ENCODE measurements at regions not wholly inside any gene's neighbourhood (a gene's known extent, or its start where the extent isn't known, plus 50 kb on each side); places are given as distances from the start of the nearest gene placed in this dataset.

DNA sequence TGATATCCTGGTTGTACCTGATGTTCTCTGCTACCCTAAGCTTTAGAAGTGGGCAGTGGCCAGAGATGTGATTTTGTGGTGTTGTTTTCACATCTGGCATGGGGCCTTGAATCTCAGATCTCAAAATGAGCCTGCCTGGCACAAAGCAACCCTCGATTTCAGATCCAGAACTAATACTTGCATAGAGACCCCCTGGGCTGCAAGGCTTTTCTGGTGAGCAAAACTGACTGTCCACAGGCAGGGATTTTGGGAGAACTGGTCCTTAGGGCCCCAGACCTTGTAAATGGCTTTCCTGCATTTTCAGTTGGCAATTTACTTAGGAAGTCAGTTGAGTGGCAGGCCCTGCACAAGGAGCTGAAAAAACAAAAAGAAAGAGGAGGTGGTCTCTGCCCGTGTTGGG is 265.3 kb downstream of the MYCN start:
- Mint-ChIP-seq H3K27ac (no peak overlapping the region), H3K4me1 (no peaks in the 10 kb centered on the region), H3K27me3 (no peaks in the 10 kb centered on the region), H3K4me3 (no peak overlapping the region), H3K9me3 (ENCODE audit: insufficient read depth) (peaks cover 9% of the 10 kb centered on the region)
- WGBS (ENCODE audit: insufficient coverage) = 83% methylated on average over 2 of the region's 2 CpGs
- no peak overlapping the region for H3K9ac ChIP-seq (ENCODE audit: low read length)
- no peak overlapping the region for H3K27ac ChIP-seq (ENCODE audit: low read length in 2 of 2)
- H3K27me3 ChIP-seq (replicated peaks in 1 of 4; ENCODE audit: control extremely low read depth in 1 of 4, control insufficient read depth in 3 of 4, insufficient read depth in 4 of 4, low read length in 3 of 4) = no peaks in the 10 kb centered on the region
- no peaks in the 10 kb centered on the region for H3K4me1 ChIP-seq (ENCODE audit: control insufficient read depth in 2 of 2, insufficient read depth in 2 of 2, low read length in 2 of 2)
- no peaks in the 10 kb centered on the region for H3K36me3 ChIP-seq (replicated peaks in 1 of 2; ENCODE audit: control extremely low read depth in 1 of 2, control insufficient read depth in 1 of 2, extremely low read depth in 1 of 2, insufficient read depth in 2 of 2, low read length in 1 of 2)
- POLR2A ChIA-PET = no interaction called here
- no peak overlapping the region for H3K4me2 ChIP-seq (replicated peaks; ENCODE audit: low read depth, low read length, poor library complexity, severe bottlenecking)
- intact Hi-C loops (cut with micrococcal nuclease) = no loop called here
- CTCF ChIA-PET = no interaction called here
- H3K4me3 ChIP-seq (ENCODE audit: control extremely low read depth in 1 of 5, extremely low read depth in 1 of 5, insufficient read depth in 1 of 5, low read depth in 2 of 5, low read length in 4 of 5) = no peak overlapping the region
- DNase-seq (no peak), ATAC-seq (ENCODE audit: low read depth) (no peak)
- no peak overlapping the region for H2AFZ ChIP-seq (ENCODE audit: insufficient read depth, low read depth, low read length, poor library complexity, severe bottlenecking)
- peaks cover 0 to 15% (median 8%) of the 10 kb centered on the region in 3 donors for H3K9me3 ChIP-seq (ENCODE audit: control extremely low read depth in 1 of 3, control insufficient read depth in 2 of 3, insufficient read depth in 1 of 3, low read length in 2 of 3)
- TF ChIP-seq, protein P1, sequence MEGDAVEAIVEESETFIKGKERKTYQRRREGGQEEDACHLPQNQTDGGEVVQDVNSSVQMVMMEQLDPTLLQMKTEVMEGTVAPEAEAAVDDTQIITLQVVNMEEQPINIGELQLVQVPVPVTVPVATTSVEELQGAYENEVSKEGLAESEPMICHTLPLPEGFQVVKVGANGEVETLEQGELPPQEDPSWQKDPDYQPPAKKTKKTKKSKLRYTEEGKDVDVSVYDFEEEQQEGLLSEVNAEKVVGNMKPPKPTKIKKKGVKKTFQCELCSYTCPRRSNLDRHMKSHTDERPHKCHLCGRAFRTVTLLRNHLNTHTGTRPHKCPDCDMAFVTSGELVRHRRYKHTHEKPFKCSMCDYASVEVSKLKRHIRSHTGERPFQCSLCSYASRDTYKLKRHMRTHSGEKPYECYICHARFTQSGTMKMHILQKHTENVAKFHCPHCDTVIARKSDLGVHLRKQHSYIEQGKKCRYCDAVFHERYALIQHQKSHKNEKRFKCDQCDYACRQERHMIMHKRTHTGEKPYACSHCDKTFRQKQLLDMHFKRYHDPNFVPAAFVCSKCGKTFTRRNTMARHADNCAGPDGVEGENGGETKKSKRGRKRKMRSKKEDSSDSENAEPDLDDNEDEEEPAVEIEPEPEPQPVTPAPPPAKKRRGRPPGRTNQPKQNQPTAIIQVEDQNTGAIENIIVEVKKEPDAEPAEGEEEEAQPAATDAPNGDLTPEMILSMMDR (IDR thresholded peaks at IDR 0.05) = no peak
- no peak for TF ChIP-seq EZH2 (IDR thresholded peaks at IDR 0.05; ENCODE audit: borderline replicate concordance, insufficient read depth, low read depth, low read length, poor library complexity, severe bottlenecking)
- H4K20me1 ChIP-seq (ENCODE audit: control insufficient read depth, insufficient read depth, low read length, poor library complexity, severe bottlenecking) = no peaks in the 10 kb centered on the region
- no peaks in the 10 kb centered on the region for H3K79me2 ChIP-seq (ENCODE audit: control insufficient read depth, insufficient read depth, low read length)

DNA sequence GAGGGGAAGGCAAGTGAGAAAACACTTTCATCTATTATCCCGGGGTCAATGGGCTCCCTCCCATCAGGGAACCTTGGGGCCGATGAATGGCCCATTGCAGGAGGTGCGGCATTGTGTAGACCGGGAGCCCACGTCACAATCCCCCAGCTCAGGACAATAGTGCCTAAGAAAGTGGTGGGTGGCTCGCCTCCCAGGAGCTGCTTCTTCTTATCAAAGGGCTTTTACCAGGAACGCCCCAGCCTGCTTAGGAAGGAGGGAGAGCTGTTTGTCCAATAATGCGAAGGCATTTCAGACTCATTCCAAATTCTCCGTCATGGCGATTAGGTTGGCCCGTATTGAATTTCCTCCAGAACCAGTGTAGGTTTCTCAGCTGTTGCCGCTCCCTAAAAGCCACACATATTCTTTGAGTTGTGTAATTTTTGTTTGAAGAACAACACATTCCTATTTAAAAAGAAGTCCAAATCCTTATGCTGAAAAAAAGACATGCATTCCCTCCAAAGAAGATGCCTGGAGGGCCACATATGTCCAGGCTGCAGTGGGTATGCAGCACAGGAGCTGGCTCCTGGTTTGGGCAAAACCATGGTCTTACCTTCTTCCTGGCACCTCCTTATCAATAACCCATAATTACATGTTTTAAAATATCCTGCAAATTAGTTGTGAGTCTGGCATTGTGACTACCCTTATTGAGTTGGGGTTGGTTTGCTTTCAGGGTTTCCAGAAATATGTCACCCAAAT is 264.7 kb downstream of the MYCN start:
- no peaks in the 10 kb centered on the region for H3K36me3 ChIP-seq (replicated peaks in 1 of 2; ENCODE audit: control extremely low read depth in 1 of 2, control insufficient read depth in 1 of 2, extremely low read depth in 1 of 2, insufficient read depth in 2 of 2, low read length in 1 of 2)
- H4K20me1 ChIP-seq (ENCODE audit: control insufficient read depth, insufficient read depth, low read length, poor library complexity, severe bottlenecking) = no peaks in the 10 kb centered on the region
- intact Hi-C loops (cut with micrococcal nuclease) = no loop called here
- H2AFZ ChIP-seq (ENCODE audit: insufficient read depth, low read depth, low read length, poor library complexity, severe bottlenecking) = no peak overlapping the region
- no peak for TF ChIP-seq EZH2 (IDR thresholded peaks at IDR 0.05; ENCODE audit: borderline replicate concordance, insufficient read depth, low read depth, low read length, poor library complexity, severe bottlenecking)
- TF ChIP-seq, protein P1 (IDR thresholded peaks at IDR 0.05) = no peak
- WGBS (ENCODE audit: insufficient coverage) = 70% methylated on average over 2 of the region's 12 CpGs
- H3K4me3 ChIP-seq (ENCODE audit: control extremely low read depth in 1 of 5, extremely low read depth in 1 of 5, insufficient read depth in 1 of 5, low read depth in 2 of 5, low read length in 4 of 5) = no peak overlapping the region
- Mint-ChIP-seq H3K4me3 (no peak overlapping the region), H3K27ac (no peak overlapping the region), H3K9me3 (ENCODE audit: insufficient read depth) (peaks cover 8% of the 10 kb centered on the region), H3K4me1 (no peaks in the 10 kb centered on the region), H3K27me3 (no peaks in the 10 kb centered on the region)
- H3K4me2 ChIP-seq (replicated peaks; ENCODE audit: low read depth, low read length, poor library complexity, severe bottlenecking) = no peak overlapping the region
- no peaks in the 10 kb centered on the region for H3K79me2 ChIP-seq (ENCODE audit: control insufficient read depth, insufficient read depth, low read length)
- H3K27me3 ChIP-seq (replicated peaks in 1 of 4; ENCODE audit: control extremely low read depth in 1 of 4, control insufficient read depth in 3 of 4, insufficient read depth in 4 of 4, low read length in 3 of 4) = no peaks in the 10 kb centered on the region
- ChIA-PET CTCF (no interaction called here), POLR2A (no interaction called here)
- H3K4me1 ChIP-seq (ENCODE audit: control insufficient read depth in 2 of 2, insufficient read depth in 2 of 2, low read length in 2 of 2) = no peaks in the 10 kb centered on the region
- H3K9ac ChIP-seq (ENCODE audit: low read length) = no peak overlapping the region
- H3K27ac ChIP-seq (ENCODE audit: low read length in 2 of 2) = no peak overlapping the region
- peaks cover 0 to 15% (median 8%) of the 10 kb centered on the region in 3 donors for H3K9me3 ChIP-seq (ENCODE audit: control extremely low read depth in 1 of 3, control insufficient read depth in 2 of 3, insufficient read depth in 1 of 3, low read length in 2 of 3)
- ATAC-seq (ENCODE audit: low read depth) (no peak), DNase-seq (no peak)

Measured in B cell (primary cell).